Karpas-422 (cell line): ENCODE measurements at regions not wholly inside any gene's neighbourhood (a gene's known extent, or its start where the extent isn't known, plus 50 kb on each side); places are given as distances from the start of the nearest gene placed in this dataset.
"Not testable (repeated sequence)": the region's sequence is repeated elsewhere in the genome, so short reads cannot be mapped to it uniquely, and the experiment has no call there.

Experiments
- DNase-seq: peaks from one replicate; pipeline ENCODE4 v3.0.0-alpha.2; 2015
- H2AFZ ChIP-seq: fragments of 200-600 bp; sonication (generic); 2 replicates; pipeline ENCODE4 v1.6.1; 2014; ENCODE audit warnings: antibody characterized with exemption, low read length, mixed read lengths
- H3K27ac ChIP-seq: fragments of 200-600 bp; sonication (generic); 2 replicates; pipeline ENCODE4 v1.5.1; 2014; ENCODE audit warnings: mild to moderate bottlenecking, low read length, moderate library complexity
- H3K27me3 ChIP-seq: fragments of 200-600 bp; sonication (generic); 2 replicates; pipeline ENCODE4 v1.6.1; 2014; ENCODE audit warnings: low read length, mixed read lengths
- H3K36me3 ChIP-seq: fragments of 200-600 bp; sonication (generic); 2 replicates; pipeline ENCODE4 v1.6.1; 2014; ENCODE audit warnings: low read length, mixed read lengths; ENCODE audit not compliant: insufficient read depth
- H3K4me1 ChIP-seq: fragments of 200-600 bp; sonication (generic); 2 replicates; pipeline ENCODE4 v1.6.1; 2014; ENCODE audit warnings: mild to moderate bottlenecking, low read length, mixed read lengths
- H3K4me2 ChIP-seq: fragments of 200-600 bp; sonication (generic); 2 replicates; pipeline ENCODE4 v1.6.1; 2014; ENCODE audit warnings: low read length, low read depth, mild to moderate bottlenecking; ENCODE audit not compliant: poor library complexity, severe bottlenecking
- H3K4me3 ChIP-seq: fragments of 200-600 bp; sonication (generic); 2 replicates; pipeline ENCODE4 v1.5.1; 2014; ENCODE audit warnings: mild to moderate bottlenecking, antibody characterized with exemption, low read length, mixed read lengths
- H3K79me2 ChIP-seq: fragments of 200-600 bp; sonication (generic); 2 replicates; pipeline ENCODE4 v1.6.1; 2014; ENCODE audit warnings: mild to moderate bottlenecking, low read length, mixed read lengths
- H3K9ac ChIP-seq: fragments of 200-600 bp; sonication (generic); 2 replicates; pipeline ENCODE4 v1.6.0; 2014; ENCODE audit warnings: low read length
- H3K9me2 ChIP-seq: fragments of 200-600 bp; sonication (generic), shearing (Covaris generic); replicated peaks from 2 replicates; pipeline ENCODE4 v1.6.0; 2014; ENCODE audit warnings: mild to moderate bottlenecking, low read length, moderate library complexity; ENCODE audit not compliant: insufficient read depth
- H3K9me3 ChIP-seq: fragments of 300-700, 200-600 bp; sonication (generic); 2 replicates; pipeline ENCODE4 v1.6.1; 2014; ENCODE audit warnings: low read length, mixed read lengths
- H4K20me1 ChIP-seq: fragments of 200-600 bp; sonication (generic); 2 replicates; pipeline ENCODE4 v1.6.1; 2014; ENCODE audit warnings: mild to moderate bottlenecking, antibody characterized with exemption, low read length, low read depth; ENCODE audit not compliant: insufficient read depth

DNA sequence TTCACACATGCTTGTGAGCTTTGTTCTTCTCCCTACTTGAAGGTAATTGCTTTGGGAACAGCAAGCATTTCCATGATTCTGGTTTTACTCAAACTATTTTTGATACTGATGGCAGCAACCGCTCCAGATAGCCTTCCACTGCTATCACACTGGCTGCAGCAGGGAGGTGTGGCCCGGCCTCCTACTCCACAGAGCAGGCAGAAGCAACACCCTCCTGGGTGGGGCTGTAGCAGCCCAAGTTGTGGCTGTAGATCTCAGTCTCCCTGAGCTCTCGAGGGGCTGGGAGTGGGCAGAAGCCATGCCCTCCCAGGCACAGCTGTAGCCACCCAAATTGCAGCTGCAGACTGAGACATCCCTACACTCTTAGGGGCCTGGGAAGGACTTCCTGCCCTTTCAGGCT is 878.8 kb upstream of the GBE1 start:
- no peak for DNase-seq
- no peaks in the 10 kb centered on the region for H3K36me3 ChIP-seq

GRCh38 chr3:82637574-82637973 is 876.1 kb upstream of the GBE1 start:
- Histone ChIP-seq H3K36me3 (no peaks in the 10 kb centered on the region), H3K27me3 (no peaks in the 10 kb centered on the region), H3K9ac (no peak overlapping the region), H2AFZ (no peak overlapping the region), H3K4me2 (no peak overlapping the region), H3K9me3 (peaks cover 17% of the 10 kb centered on the region), H3K27ac (no peak overlapping the region), H4K20me1 (no peaks in the 10 kb centered on the region), H3K4me3 (no peak overlapping the region), H3K79me2 (no peaks in the 10 kb centered on the region), H3K4me1 (no peaks in the 10 kb centered on the region), H3K9me2 (no peaks in the 10 kb centered on the region)
- DNase-seq: no peak

More for the DNA sequence above, 878.8 kb upstream of the GBE1 start:
- Histone ChIP-seq H3K9me2 (no peaks in the 10 kb centered on the region), H3K9me3 (peaks cover 13% of the 10 kb centered on the region), H3K4me3 (no peak overlapping the region), H3K27ac (no peak overlapping the region), H3K4me2 (no peak overlapping the region), H3K4me1 (no peaks in the 10 kb centered on the region), H3K27me3 (no peaks in the 10 kb centered on the region), H3K9ac (no peak overlapping the region), H3K79me2 (no peaks in the 10 kb centered on the region), H2AFZ (no peak overlapping the region), H4K20me1 (no peaks in the 10 kb centered on the region)

DNA sequence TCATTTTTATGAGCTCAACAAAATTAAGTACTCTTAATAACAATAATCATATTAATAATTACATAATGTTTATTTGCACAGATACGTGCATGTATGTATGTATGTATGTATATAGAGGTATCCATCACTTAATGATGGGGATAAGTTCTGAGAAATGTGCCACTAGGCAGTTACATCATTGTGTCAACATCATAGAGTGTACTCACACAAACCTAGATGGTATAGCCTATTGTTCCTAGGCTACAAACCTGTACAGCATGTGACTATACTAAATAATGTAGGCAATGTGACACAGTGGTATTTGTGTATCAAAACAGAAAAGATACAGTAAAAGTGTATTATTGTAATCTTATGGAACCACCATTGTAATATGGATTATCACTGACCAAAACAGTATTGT is 874.7 kb upstream of the GBE1 start:
- no peak overlapping the region for H3K4me2 ChIP-seq
- DNase-seq: no peak

GRCh38 chr3:82633319-82633718 is 871.9 kb upstream of the GBE1 start:
- peaks cover 11% of the 10 kb centered on the region; the same call in 1 of the 2 replicates for H3K9me3 ChIP-seq
- H4K20me1 ChIP-seq: no peaks in the 10 kb centered on the region
- H3K27ac ChIP-seq: no peak overlapping the region
- H2AFZ ChIP-seq: no peak overlapping the region
- no peak overlapping the region for H3K4me2 ChIP-seq
- DNase-seq: no peak
- H3K4me3 ChIP-seq: no peak overlapping the region
- H3K9ac ChIP-seq: no peak overlapping the region
- H3K79me2 ChIP-seq: no peaks in the 10 kb centered on the region
- no peaks in the 10 kb centered on the region for H3K36me3 ChIP-seq
- H3K9me2 ChIP-seq: no peaks in the 10 kb centered on the region
- H3K27me3 ChIP-seq: no peaks in the 10 kb centered on the region
- no peaks in the 10 kb centered on the region for H3K4me1 ChIP-seq

More for the DNA sequence above, 874.7 kb upstream of the GBE1 start:
- H4K20me1 ChIP-seq: no peaks in the 10 kb centered on the region
- no peak overlapping the region for H3K9ac ChIP-seq
- H3K27me3 ChIP-seq: no peaks in the 10 kb centered on the region
- H3K4me3 ChIP-seq: no peak overlapping the region
- no peaks in the 10 kb centered on the region for H3K79me2 ChIP-seq
- no peak overlapping the region for H3K27ac ChIP-seq
- H3K9me3 ChIP-seq: peaks cover 12% of the 10 kb centered on the region
- no peaks in the 10 kb centered on the region for H3K36me3 ChIP-seq
- no peaks in the 10 kb centered on the region for H3K4me1 ChIP-seq
- no peak overlapping the region for H2AFZ ChIP-seq
- H3K9me2 ChIP-seq: no peaks in the 10 kb centered on the region

DNA sequence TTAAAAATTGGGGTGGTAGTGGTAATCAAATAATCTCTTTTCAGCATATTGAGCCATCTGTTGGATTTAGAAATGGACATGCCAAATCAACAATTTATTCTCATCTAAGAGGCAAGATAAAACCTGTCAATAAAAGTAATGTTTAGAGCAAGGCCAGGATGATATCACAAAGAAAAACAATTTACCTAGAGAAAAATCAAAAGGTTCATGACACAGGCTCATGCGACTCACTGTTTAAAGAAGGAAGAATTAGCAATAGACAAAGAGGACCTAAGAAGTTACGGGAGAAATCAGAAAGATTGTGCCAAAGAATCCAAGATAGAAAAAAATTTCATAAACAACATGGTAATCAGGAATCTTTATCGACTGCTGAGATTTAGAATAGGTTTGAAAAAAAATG is 868.5 kb upstream of the GBE1 start:
- Histone ChIP-seq H3K9me2 (no peaks in the 10 kb centered on the region), H3K9me3 (peaks cover 12% of the 10 kb centered on the region), H3K36me3 (no peaks in the 10 kb centered on the region), H3K79me2 (no peaks in the 10 kb centered on the region), H3K27ac (no peak overlapping the region), H3K4me3 (no peak overlapping the region), H3K4me2 (no peak overlapping the region), H2AFZ (no peak overlapping the region), H4K20me1 (no peaks in the 10 kb centered on the region), H3K4me1 (no peaks in the 10 kb centered on the region), H3K27me3 (no peaks in the 10 kb centered on the region), H3K9ac (no peak overlapping the region)
- no peak for DNase-seq

GRCh38 chr3:82628385-82629014 is 867.1 kb upstream of the GBE1 start:
- Histone ChIP-seq H3K27me3 (no peaks in the 10 kb centered on the region), H3K79me2 (no peaks in the 10 kb centered on the region), H3K9me2 (no peaks in the 10 kb centered on the region), H3K4me1 (no peaks in the 10 kb centered on the region), H3K4me2 (no peak overlapping the region), H3K27ac (no peak overlapping the region), H3K36me3 (no peaks in the 10 kb centered on the region), H3K9me3 (peaks cover 8% of the 10 kb centered on the region), H4K20me1 (no peaks in the 10 kb centered on the region), H2AFZ (no peak overlapping the region), H3K4me3 (no peak overlapping the region), H3K9ac (no peak overlapping the region)
- DNase-seq: no peak

GRCh38 chr3:82627733-82628132 is 866.3 kb upstream of the GBE1 start:
- Histone ChIP-seq H3K36me3 (no peaks in the 10 kb centered on the region), H3K4me2 (no peak overlapping the region), H4K20me1 (no peaks in the 10 kb centered on the region), H3K9me3 (peaks cover 8% of the 10 kb centered on the region), H3K27me3 (no peaks in the 10 kb centered on the region), H3K4me1 (no peaks in the 10 kb centered on the region), H3K4me3 (no peak overlapping the region), H3K9ac (no peak overlapping the region), H3K27ac (no peak overlapping the region), H3K9me2 (no peaks in the 10 kb centered on the region), H3K79me2 (no peaks in the 10 kb centered on the region), H2AFZ (no peak overlapping the region)
- DNase-seq: no peak

- not testable (repeated sequence) for H2AFZ ChIP-seq, H3K4me3 ChIP-seq, H3K9me2 ChIP-seq, H3K9ac ChIP-seq, H3K4me2 ChIP-seq, H3K4me1 ChIP-seq, H4K20me1 ChIP-seq, H3K27ac ChIP-seq, DNase-seq, H3K27me3 ChIP-seq, H3K36me3 ChIP-seq, H3K79me2 ChIP-seq
- H3K9me3 ChIP-seq: peaks cover 14% of the 10 kb centered on the region
These were observed 859.3 kb upstream of the GBE1 start for GRCh38 chr3:82620744-82621143.

- Histone ChIP-seq H3K27me3 (no peaks in the 10 kb centered on the region), H4K20me1 (no peaks in the 10 kb centered on the region), H3K9ac (no peak overlapping the region), H3K9me3 (peaks cover 13% of the 10 kb centered on the region), H3K4me2 (no peak overlapping the region), H3K36me3 (no peaks in the 10 kb centered on the region), H3K79me2 (no peaks in the 10 kb centered on the region), H3K27ac (no peak overlapping the region), H3K4me1 (no peaks in the 10 kb centered on the region), H3K4me3 (no peak overlapping the region), H2AFZ (no peak overlapping the region), H3K9me2 (no peaks in the 10 kb centered on the region)
- DNase-seq: no peak
These were observed 857.1 kb upstream of the GBE1 start for GRCh38 chr3:82618594-82618993.
